AG04449 (cell line): ENCODE measurements at regions not wholly inside any gene's neighbourhood (a gene's known extent, or its start where the extent isn't known, plus 50 kb on each side); places are given as distances from the start of the nearest gene placed in this dataset.

Experiments
- CTCF ChIA-PET: fragments of 350-600 bp; formaldehyde crosslinking; extraction: SDS; loops from one replicate; lab custom pipeline; 2021; ENCODE audit warnings: antibody characterized with exemption; lab: Yijun Ruan, JAX
- POLR2A ChIA-PET: fragments of 400-600, 350-600 bp; formaldehyde crosslinking; extraction: SDS; loops from one replicate; lab custom pipeline; 2020; ENCODE audit warnings: antibody characterized with exemption, inconsistent platforms; lab: Yijun Ruan, JAX
- DNase-seq: peaks from one replicate; pipeline ENCODE4 v3.0.0-alpha.2; 2010; ENCODE audit warnings: low read depth, low spot score
- H3K4me3 ChIP-seq: 2 replicates; pipeline ENCODE4 v1.5.1; 2011; ENCODE audit warnings: low read depth, mild to moderate bottlenecking, control low read depth, low read length
- TF ChIP-seq, protein P1 (sequence below): IDR thresholded peaks from one replicate; pipeline ENCODE4 v1.5.1; 2011; ENCODE audit warnings: mild to moderate bottlenecking, moderate library complexity, low read length, control low read depth, inconsistent platforms; ENCODE audit not compliant: insufficient read depth; ENCODE audit errors: missing control alignments

DNA sequence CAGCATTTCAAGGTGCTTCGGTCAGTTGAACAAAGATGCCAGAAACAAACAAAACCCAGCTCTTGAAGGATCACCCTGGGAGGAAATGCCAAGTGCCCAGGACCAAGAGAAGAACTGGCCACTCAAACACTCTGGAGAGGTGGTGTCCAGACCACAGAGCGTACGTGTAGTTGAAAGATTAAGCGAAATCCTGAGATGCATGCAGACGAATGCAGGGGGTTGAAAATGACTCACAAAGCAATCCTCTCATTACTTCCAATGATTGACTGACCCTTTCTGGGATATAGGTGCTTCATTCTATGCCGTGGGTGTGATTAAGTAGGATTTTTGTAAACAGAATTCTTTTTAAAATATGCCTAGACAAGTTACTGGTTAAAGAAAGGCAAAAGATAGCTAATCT is 71.5 kb upstream of the ATXN1 start:
- no peak for DNase-seq
- POLR2A ChIA-PET, result no interaction called here
- CTCF ChIA-PET, result interaction anchor here (1.4 to 2.6 kb wide), 4 partner anchors 9 to 132 kb away, joined by 3 to 9 read pairs (median 4); no protein-coding TSS in a partner anchor
- TF ChIP-seq, protein P1, sequence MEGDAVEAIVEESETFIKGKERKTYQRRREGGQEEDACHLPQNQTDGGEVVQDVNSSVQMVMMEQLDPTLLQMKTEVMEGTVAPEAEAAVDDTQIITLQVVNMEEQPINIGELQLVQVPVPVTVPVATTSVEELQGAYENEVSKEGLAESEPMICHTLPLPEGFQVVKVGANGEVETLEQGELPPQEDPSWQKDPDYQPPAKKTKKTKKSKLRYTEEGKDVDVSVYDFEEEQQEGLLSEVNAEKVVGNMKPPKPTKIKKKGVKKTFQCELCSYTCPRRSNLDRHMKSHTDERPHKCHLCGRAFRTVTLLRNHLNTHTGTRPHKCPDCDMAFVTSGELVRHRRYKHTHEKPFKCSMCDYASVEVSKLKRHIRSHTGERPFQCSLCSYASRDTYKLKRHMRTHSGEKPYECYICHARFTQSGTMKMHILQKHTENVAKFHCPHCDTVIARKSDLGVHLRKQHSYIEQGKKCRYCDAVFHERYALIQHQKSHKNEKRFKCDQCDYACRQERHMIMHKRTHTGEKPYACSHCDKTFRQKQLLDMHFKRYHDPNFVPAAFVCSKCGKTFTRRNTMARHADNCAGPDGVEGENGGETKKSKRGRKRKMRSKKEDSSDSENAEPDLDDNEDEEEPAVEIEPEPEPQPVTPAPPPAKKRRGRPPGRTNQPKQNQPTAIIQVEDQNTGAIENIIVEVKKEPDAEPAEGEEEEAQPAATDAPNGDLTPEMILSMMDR, result no peak
- no peak overlapping the region for H3K4me3 ChIP-seq

GRCh38 chr6:16832043-16832567 is 70.8 kb upstream of the ATXN1 start:
- TF ChIP-seq, protein P1, result no peak

GRCh38 chr6:16831136-16831535 is 69.9 kb upstream of the ATXN1 start:
- no peak for DNase-seq
- TF ChIP-seq, protein P1, result no peak
- ChIA-PET CTCF (interaction anchor here (1.7 to 3.9 kb wide), 2 partner anchors 11 to 13 kb away, joined by 5 to 15 read pairs; no protein-coding TSS in a partner anchor), POLR2A (no interaction called here)
- no peak overlapping the region for H3K4me3 ChIP-seq

More at GRCh38 chr6:16832043-16832567, 70.8 kb upstream of the ATXN1 start:
- H3K4me3 ChIP-seq, result no peak overlapping the region
- DNase-seq, result no peak
- POLR2A ChIA-PET, result no interaction called here
- CTCF ChIA-PET, result interaction anchor here (1.4 to 2.6 kb wide), 4 partner anchors 9 to 133 kb away, joined by 3 to 9 read pairs (median 4); no protein-coding TSS in a partner anchor

GRCh38 chr6:16828058-16828457 is 66.8 kb upstream of the ATXN1 start:
- TF ChIP-seq, protein P1, result no peak
- DNase-seq, result no peak
- H3K4me3 ChIP-seq, result no peak overlapping the region
- ChIA-PET CTCF (interaction anchor here (3.9 kb wide), 1 partner anchor 9 kb away, joined by 15 read pairs; no protein-coding TSS in a partner anchor), POLR2A (no interaction called here)

- CTCF ChIA-PET, result interaction anchor here (3.9 kb wide), 1 partner anchor 9 kb away, joined by 15 read pairs; no protein-coding TSS in a partner anchor
- no peak for DNase-seq
These were observed 66.4 kb upstream of the ATXN1 start for GRCh38 chr6:16827627-16828026.

DNA sequence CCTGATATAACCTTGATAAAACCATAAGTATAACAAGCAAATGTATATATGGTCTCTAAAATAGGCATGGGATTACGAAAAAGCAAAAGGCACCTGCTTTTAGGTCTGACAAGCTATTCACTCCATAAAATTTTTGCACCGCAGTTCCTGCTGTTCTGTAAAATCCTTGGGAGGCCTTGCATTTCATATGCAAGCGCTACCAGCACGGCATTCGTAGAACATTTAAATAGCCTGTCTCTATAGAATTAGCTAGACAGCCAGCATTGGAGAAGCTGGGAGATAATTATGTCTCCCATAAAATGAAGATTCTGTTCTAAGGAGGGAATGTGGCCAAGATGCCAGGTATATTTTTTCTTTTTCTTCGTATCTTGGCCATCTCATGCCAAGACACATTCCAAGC is 64.5 kb upstream of the ATXN1 start:
- ChIA-PET POLR2A (interaction anchor here (0.6 kb wide), 1 partner anchor 28 kb away, joined by 3 read pairs; no protein-coding TSS in a partner anchor), CTCF (interaction anchor here (0.8 to 1.0 kb wide), 2 partner anchors 8 to 217 kb away, joined by 3 to 4 read pairs; no protein-coding TSS in a partner anchor)
- TF ChIP-seq, protein P1, result no peak
- H3K4me3 ChIP-seq, result no peak overlapping the region
- DNase-seq, result no peak

More at GRCh38 chr6:16827627-16828026, 66.4 kb upstream of the ATXN1 start:
- TF ChIP-seq, protein P1, result no peak
- no peak overlapping the region for H3K4me3 ChIP-seq
- POLR2A ChIA-PET, result no interaction called here
